GM20000 (cell line): ENCODE measurements at regions not wholly inside any gene's neighbourhood (a gene's known extent, or its start where the extent isn't known, plus 50 kb on each side); places are given as distances from the start of the nearest gene placed in this dataset.

Experiments
- DNase-seq: peaks from one replicate; pipeline ENCODE4 v3.0.0; 2012; ENCODE audit warnings: low spot score
- CTCF ChIP-seq: IDR thresholded peaks from 2 replicates; pipeline ENCODE4 v1.5.1; 2012; ENCODE audit warnings: mild to moderate bottlenecking, control low read depth; ENCODE audit errors: extremely low read depth, missing control alignments

GRCh38 chr13:76210262-76210661 lies 574.1 kb downstream of the LMO7 start:
- TF ChIP-seq CTCF, result no peak
- DNase-seq, result no peak

GRCh38 chr13:76198568-76199163 lies 562.5 kb downstream of the LMO7 start:
- DNase-seq, result no peak
- no peak for TF ChIP-seq CTCF

GRCh38 chr13:76189882-76190519 lies 553.9 kb downstream of the LMO7 start:
- no peak for DNase-seq

GRCh38 chr13:76175961-76176725 lies 540.0 kb downstream of the LMO7 start:
- no peak for TF ChIP-seq CTCF
- DNase-seq, result no peak

More at GRCh38 chr13:76189882-76190519, 553.9 kb downstream of the LMO7 start:
- no peak for TF ChIP-seq CTCF

GRCh38 chr13:76168661-76169060 lies 532.5 kb downstream of the LMO7 start:
- TF ChIP-seq CTCF, result no peak
- DNase-seq, result no peak

- TF ChIP-seq CTCF, result no peak
- DNase-seq, result no peak
Measured at GRCh38 chr13:76164290-76164689, 528.2 kb downstream of the LMO7 start.

GRCh38 chr13:76163761-76164160 lies 527.6 kb downstream of the LMO7 start:
- no peak for TF ChIP-seq CTCF

More at GRCh38 chr13:76163761-76164160, 527.6 kb downstream of the LMO7 start:
- no peak for DNase-seq
